Vagina (tissue), 2 donors: ENCODE measurements at regions not wholly inside any gene's neighbourhood (a gene's known extent, or its start where the extent isn't known, plus 50 kb on each side); places are given as distances from the start of the nearest gene placed in this dataset.

Experiments
- DNase-seq, 2 donors: peaks; one replicate each; pipeline ENCODE4 v3.0.0-alpha.2; 2017; ENCODE audit errors: extremely low spot score in 2 of 2
- H3K27ac ChIP-seq: fragments of 200-600 bp; sonication (generic); one replicate; pipeline ENCODE4 v1.5.1; 2019
- H3K27me3 ChIP-seq: fragments of 200-600 bp; sonication (generic); one replicate; pipeline ENCODE4 v1.5.1; 2019
- H3K36me3 ChIP-seq, 2 donors: fragments of 200-600 bp; sonication (generic); one replicate each; pipeline ENCODE4 v1.5.1; 2017 to 2019
- H3K4me1 ChIP-seq: fragments of 200-600 bp; sonication (generic); one replicate; pipeline ENCODE4 v1.5.1; 2019
- H3K4me3 ChIP-seq, 2 donors: fragments of 200-600 bp; sonication (generic); 1 replicate in 1 of 2; 2 replicates in 1 of 2; pipeline ENCODE4 v1.5.1; 2016 to 2019
- H3K9me3 ChIP-seq: fragments of 200-600 bp; sonication (generic); one replicate; pipeline ENCODE4 v1.5.1; 2019
- POLR2A ChIP-seq, 2 donors: fragments of 450-650 bp; IDR thresholded peaks; one replicate each; pipeline ENCODE4 v1.6.1; 2017; ENCODE audit warnings: antibody characterized with exemption in 2 of 2, mild to moderate bottlenecking in 2 of 2, moderate library complexity in 2 of 2
- POLR2AphosphoS5 ChIP-seq, 2 donors: sonication (generic); formaldehyde crosslinking; IDR thresholded peaks; one replicate each; pipeline ENCODE4 v1.9.0; 2017; ENCODE audit warnings: antibody characterized with exemption in 2 of 2, mild to moderate bottlenecking in 2 of 2, low read depth in 1 of 2; ENCODE audit not compliant: insufficient read depth in 1 of 2
- intact Hi-C: fragments of 100-400 bp; cut with DNase I; formaldehyde crosslinking; loops from one replicate; pipeline ENCODE4 v1.15.1; 2023
- TF ChIP-seq, protein P1 (sequence below), 3 experiments: fragments of 450-650 bp in 2 of 3; fragments of 200-600 bp in 1 of 3; sonication (generic) in 1 of 3; IDR thresholded peaks; one replicate each; pipeline ENCODE4 v1.5.1; 2017 to 2019; ENCODE audit warnings: antibody characterized with exemption in 3 of 3, mild to moderate bottlenecking in 2 of 3, moderate library complexity in 2 of 3

DNA sequence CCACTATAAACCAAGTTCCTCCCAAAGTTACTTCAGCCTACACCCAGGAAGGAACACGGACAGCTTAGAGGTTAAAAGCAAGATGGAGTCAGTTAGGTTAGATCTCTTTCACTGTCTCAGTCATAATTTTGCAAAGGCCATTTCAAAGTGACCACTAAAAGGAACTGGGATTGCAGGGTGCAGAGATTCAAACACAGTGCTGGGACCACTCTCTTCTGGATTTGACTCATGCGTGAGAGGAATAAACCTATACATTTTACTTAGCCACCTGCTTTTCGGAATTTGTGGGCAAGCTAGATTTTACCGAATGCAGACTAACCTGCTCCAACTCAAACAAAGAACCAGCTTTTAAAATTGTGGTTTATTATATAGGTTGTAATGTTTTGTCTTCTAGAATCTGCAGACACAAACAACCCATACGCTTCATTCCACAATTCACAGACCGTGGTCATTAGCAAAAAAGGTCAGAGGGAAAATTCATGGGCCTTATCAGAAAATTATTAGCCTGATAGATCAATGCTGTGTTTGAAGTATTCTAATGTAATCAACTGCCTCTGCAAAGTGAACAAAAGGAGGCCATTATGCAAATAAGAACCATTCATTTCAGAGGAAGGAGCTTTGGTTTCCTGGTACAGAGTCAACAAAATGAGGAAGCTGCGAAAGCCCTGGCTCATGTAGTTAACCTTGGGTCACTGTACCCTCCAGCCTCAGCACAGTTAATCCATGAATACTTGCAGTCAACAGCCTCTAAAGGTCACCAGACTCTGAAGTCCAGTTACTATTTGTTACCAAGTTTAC lies 342.7 kb upstream of the KLF6 start:
- Histone ChIP-seq H3K4me1 (peaks cover 24% of the 10 kb centered on the region), H3K36me3 (no peaks in the 10 kb centered on the region), H3K4me3 (no peak overlapping the region), H3K27me3 (no peaks in the 10 kb centered on the region), H3K9me3 (no peaks in the 10 kb centered on the region), H3K27ac (no peak overlapping the region)
- TF ChIP-seq, protein P1, sequence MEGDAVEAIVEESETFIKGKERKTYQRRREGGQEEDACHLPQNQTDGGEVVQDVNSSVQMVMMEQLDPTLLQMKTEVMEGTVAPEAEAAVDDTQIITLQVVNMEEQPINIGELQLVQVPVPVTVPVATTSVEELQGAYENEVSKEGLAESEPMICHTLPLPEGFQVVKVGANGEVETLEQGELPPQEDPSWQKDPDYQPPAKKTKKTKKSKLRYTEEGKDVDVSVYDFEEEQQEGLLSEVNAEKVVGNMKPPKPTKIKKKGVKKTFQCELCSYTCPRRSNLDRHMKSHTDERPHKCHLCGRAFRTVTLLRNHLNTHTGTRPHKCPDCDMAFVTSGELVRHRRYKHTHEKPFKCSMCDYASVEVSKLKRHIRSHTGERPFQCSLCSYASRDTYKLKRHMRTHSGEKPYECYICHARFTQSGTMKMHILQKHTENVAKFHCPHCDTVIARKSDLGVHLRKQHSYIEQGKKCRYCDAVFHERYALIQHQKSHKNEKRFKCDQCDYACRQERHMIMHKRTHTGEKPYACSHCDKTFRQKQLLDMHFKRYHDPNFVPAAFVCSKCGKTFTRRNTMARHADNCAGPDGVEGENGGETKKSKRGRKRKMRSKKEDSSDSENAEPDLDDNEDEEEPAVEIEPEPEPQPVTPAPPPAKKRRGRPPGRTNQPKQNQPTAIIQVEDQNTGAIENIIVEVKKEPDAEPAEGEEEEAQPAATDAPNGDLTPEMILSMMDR (IDR thresholded peaks at IDR 0.05): no peak
- TF ChIP-seq POLR2A (IDR thresholded peaks at IDR 0.05) (no peak), POLR2AphosphoS5 (IDR thresholded peaks at IDR 0.05; ENCODE audit: insufficient read depth in 1 of 2, low read depth in 1 of 2) (peak in 1 of 2 donors; percentile 53)
- no peak for DNase-seq
- intact Hi-C loops: no loop called here

DNA sequence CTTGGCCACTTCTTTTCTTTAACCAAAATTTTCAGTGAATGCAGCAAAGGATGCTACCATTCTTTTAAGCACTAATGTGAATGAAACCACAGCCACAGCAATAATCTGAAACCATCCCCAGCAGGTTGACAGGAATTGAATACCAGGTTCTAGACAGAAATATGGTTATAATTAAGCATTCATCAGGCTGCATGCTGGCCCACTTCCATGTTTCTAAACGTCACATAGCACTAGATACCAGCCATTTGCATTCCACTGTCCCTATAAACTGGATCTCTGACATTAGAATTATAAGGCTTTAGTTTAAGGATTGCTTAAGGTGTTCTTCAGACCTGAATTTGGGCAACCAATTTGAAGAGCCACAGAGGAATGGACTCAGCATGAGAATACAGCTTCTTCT lies 340.8 kb upstream of the KLF6 start:
- intact Hi-C loops: no loop called here
- TF ChIP-seq, protein P1 (IDR thresholded peaks at IDR 0.05): no peak
- TF ChIP-seq POLR2A (IDR thresholded peaks at IDR 0.05) (no peak), POLR2AphosphoS5 (IDR thresholded peaks at IDR 0.05; ENCODE audit: insufficient read depth in 1 of 2, low read depth in 1 of 2) (no peak)
- Histone ChIP-seq H3K27me3 (no peaks in the 10 kb centered on the region), H3K27ac (no peak overlapping the region), H3K9me3 (no peaks in the 10 kb centered on the region), H3K4me1 (peaks cover 8% of the 10 kb centered on the region), H3K4me3 (no peak overlapping the region), H3K36me3 (no peaks in the 10 kb centered on the region)
- no peak for DNase-seq

DNA sequence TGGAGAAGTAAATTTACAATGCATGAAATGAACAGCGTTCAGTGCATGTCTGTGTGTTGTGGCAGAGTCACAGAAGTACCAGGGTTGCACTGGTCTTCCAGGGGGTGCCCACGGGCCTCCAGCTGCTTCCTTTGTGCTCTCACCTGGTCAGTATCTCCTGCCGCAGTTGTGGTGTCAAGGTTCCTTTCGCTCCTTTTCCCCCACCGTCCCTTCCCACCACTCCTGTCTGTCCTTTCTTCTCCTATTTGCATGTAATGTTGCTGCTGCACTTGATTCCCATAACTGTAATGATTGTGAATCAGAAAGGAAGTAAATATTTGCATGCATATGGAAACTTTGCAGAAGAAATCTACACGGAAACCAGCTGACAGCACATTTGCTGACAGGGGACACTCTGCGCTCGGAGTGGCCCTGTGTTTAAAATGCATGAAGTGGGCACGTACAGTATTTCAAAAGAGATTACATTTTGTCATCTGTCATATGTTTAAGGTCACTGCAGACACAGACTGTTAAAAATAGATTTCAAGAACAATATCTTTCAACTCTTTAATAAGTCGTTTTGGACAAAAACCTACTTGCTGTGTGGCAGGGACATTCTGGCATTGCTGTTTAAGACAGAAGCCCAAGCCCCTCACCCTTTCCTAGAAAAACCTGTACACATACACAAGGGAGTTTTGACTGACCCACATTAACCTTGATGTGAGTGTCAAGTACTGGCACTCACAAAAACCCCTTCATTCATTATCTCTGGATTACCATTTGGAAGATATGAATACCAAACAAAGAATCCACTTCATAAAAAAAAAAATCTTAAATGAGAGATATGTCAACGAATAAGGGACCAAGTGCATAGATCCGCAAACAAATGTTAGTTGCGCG lies 336.7 kb upstream of the KLF6 start:
- Histone ChIP-seq H3K9me3 (no peaks in the 10 kb centered on the region), H3K27me3 (no peaks in the 10 kb centered on the region), H3K36me3 (no peaks in the 10 kb centered on the region), H3K4me3 (no peak overlapping the region), H3K4me1 (no peaks in the 10 kb centered on the region), H3K27ac (no peak overlapping the region)
- no peak for TF ChIP-seq POLR2AphosphoS5 (IDR thresholded peaks at IDR 0.05; ENCODE audit: insufficient read depth in 1 of 2, low read depth in 1 of 2)
- TF ChIP-seq, protein P1 (IDR thresholded peaks at IDR 0.05): no peak
- TF ChIP-seq POLR2A (IDR thresholded peaks at IDR 0.05): no peak
- no peak for DNase-seq
- intact Hi-C loops: no loop called here

DNA sequence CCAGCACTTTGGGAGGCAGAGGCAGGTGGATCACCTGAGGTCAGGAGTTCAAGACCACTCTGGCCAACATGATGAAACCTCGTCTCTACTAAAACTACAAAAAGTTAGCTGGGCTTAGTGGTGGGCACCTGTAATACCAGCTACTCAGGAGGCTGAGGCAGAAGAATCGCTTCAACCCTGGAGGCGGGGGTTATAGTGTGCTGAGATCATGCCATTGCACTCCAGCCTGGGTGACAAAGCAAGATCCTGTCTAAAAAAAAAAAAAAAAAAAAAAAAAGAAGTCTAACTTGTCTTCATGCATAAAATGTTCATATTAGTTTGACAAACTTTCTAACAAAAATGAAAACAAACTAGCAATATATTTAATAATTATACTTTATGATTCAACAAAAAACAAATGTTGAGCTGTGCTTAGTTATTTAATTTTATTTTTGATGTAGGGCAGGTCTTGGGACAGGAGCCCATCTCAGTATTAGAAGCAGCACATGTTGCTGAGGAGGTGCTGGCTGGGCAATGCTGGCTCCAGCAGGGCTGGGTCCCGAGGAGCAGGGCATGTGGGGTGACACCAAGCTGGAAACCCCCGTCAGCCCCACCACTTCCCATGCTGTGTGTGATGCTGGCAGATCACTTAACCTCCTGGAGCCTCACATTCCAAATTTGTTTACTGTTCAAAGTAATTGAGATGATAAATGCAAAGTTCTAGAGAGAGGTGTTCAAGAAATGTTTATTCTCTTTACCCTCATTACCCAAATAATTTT lies 335.3 kb upstream of the KLF6 start:
- no peak overlapping the region for H3K27ac ChIP-seq
- no peak overlapping the region for H3K4me3 ChIP-seq
- TF ChIP-seq POLR2AphosphoS5 (IDR thresholded peaks at IDR 0.05; ENCODE audit: insufficient read depth in 1 of 2, low read depth in 1 of 2) (no peak), POLR2A (IDR thresholded peaks at IDR 0.05) (no peak)
- TF ChIP-seq, protein P1 (IDR thresholded peaks at IDR 0.05): no peak
- no peaks in the 10 kb centered on the region for H3K9me3 ChIP-seq
- no peaks in the 10 kb centered on the region for H3K27me3 ChIP-seq
- no peaks in the 10 kb centered on the region for H3K36me3 ChIP-seq
- no peaks in the 10 kb centered on the region for H3K4me1 ChIP-seq
- no peak for DNase-seq
- intact Hi-C loops: no loop called here
